ENCODE measurements at regions not wholly inside any gene's neighbourhood (a gene's known extent, or its start where the extent isn't known, plus 50 kb on each side); places are given as distances from the start of the nearest gene placed in this dataset.

DNA sequence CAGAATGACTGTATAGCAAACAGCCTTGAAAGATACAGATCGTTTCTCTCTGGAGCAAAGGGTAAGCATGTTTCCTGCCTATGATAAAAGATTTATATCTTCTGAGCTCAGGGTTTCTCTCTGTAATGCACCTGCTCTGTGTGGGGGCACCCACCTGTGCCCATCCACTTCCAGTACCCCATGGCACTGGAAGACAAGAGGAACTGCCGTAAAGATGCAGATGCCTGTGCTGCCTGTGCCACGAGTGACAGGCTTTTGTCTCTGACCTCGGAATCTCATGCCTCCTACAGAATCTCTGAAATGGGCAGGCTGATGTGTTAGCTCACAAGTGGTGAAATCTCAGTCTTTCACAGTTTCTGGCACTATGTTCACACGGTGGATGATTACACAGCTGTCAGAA lies 50.3 kb upstream of the ATP11A start:
- Mint-ChIP-seq H3K4me1 (peaks cover 3 to 11% (median 8%) of the 10 kb centered on the region in 3 donors), H3K9me3 (no peaks in the 10 kb centered on the region), H3K27me3 (peaks cover 26% of the 10 kb centered on the region), H3K4me3 (no peak overlapping the region), H3K36me3 (peaks cover 2% of the 10 kb centered on the region), H3K27ac (no peak overlapping the region)

GRCh38 chr13:112638919-112639318 lies 50.9 kb upstream of the ATP11A start:
- Mint-ChIP-seq H3K27me3 (peaks cover 26% of the 10 kb centered on the region), H3K36me3 (peaks cover 2% of the 10 kb centered on the region), H3K4me3 (no peak overlapping the region), H3K27ac (no peak overlapping the region), H3K9me3 (no peaks in the 10 kb centered on the region), H3K4me1 (peaks cover 3 to 11% (median 8%) of the 10 kb centered on the region in 3 donors)

GRCh38 chr13:112638157-112638750 lies 50.3 kb upstream of the TUBGCP3 start:
- Mint-ChIP-seq H3K27ac (no peak overlapping the region), H3K4me1 (peaks cover 3 to 11% (median 8%) of the 10 kb centered on the region in 3 donors), H3K36me3 (peaks cover 2% of the 10 kb centered on the region), H3K27me3 (peaks cover 26% of the 10 kb centered on the region), H3K4me3 (peak overlapping the region in 1 of 4 donors; percentile 10), H3K9me3 (no peaks in the 10 kb centered on the region)
